Parathyroid adenoma (tissue), 2 donors: ENCODE measurements at regions not wholly inside any gene's neighbourhood (a gene's known extent, or its start where the extent isn't known, plus 50 kb on each side); places are given as distances from the start of the nearest gene placed in this dataset.

Source experiments
- H2AFZ ChIP-seq: fragments of 300-600 bp; sonication (generic); one replicate; pipeline ENCODE4 v1.7.0; 2017; ENCODE audit warnings: antibody characterized with exemption, mild to moderate bottlenecking
- H3K27ac ChIP-seq: fragments of 300-600 bp; sonication (generic); one replicate; pipeline ENCODE4 v1.7.0; 2017
- H3K27me3 ChIP-seq: fragments of 300-600 bp; sonication (generic); one replicate; pipeline ENCODE4 v1.7.0; 2017; ENCODE audit warnings: low read length; ENCODE audit not compliant: control insufficient read depth, insufficient read depth
- H3K36me3 ChIP-seq: fragments of 300-600 bp; sonication (generic); one replicate; pipeline ENCODE4 v1.7.0; 2017; ENCODE audit warnings: low read length; ENCODE audit not compliant: control insufficient read depth, insufficient read depth
- H3K4me1 ChIP-seq: fragments of 300-600 bp; sonication (generic); one replicate; pipeline ENCODE4 v1.7.0; 2017; ENCODE audit warnings: control low read depth
- H3K4me2 ChIP-seq: fragments of 300-600 bp; sonication (generic); one replicate; pipeline ENCODE4 v1.7.0; 2017; ENCODE audit warnings: low read length
- H3K4me3 ChIP-seq: fragments of 300-600 bp; sonication (generic); one replicate; pipeline ENCODE4 v1.7.0; 2017; ENCODE audit warnings: low read depth, low read length
- H3K79me2 ChIP-seq: fragments of 300-600 bp; sonication (generic); one replicate; pipeline ENCODE4 v1.7.0; 2017; ENCODE audit warnings: control low read depth
- H3K9ac ChIP-seq: fragments of 300-600 bp; sonication (generic); one replicate; pipeline ENCODE4 v1.7.0; 2017; ENCODE audit warnings: mild to moderate bottlenecking
- H3K9me3 ChIP-seq: fragments of 300-600 bp; sonication (generic); one replicate; pipeline ENCODE4 v1.7.0; 2017; ENCODE audit warnings: low read length; ENCODE audit not compliant: control insufficient read depth
- TF ChIP-seq, protein P1 (sequence below): fragments of 300-600 bp; sonication (generic); IDR thresholded peaks from one replicate; pipeline ENCODE4 v1.7.0; 2017; ENCODE audit warnings: antibody characterized with exemption, mild to moderate bottlenecking
- donor health status: primary hyperparathyroidism.

DNA sequence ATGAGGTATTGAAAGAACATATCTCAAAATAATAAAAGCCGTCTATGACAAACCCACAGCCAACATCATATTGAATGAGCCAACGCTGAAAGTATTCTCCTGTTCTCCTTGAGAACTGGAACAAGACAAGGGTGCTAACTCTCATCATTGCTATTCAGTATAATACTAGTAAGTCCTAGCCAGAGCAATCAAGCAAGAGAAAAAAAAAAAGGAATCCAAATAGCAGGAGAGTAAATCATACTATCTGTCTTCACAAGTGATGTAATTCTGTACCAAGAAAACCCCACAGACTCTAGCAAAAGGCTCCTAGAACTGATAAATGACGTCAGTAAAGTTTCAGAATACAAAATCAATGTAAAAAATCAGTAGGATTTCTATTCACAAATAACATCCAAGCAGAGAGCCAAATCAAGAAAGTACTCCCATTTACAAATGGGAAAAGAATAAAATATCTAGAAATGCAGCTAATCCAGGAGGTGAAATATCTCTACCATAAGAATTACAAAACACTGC lies 1632.8 kb downstream of the NCAM2 start:
- Histone ChIP-seq H3K4me3 (no peak overlapping the region), H3K4me2 (no peak overlapping the region), H3K9me3 (no peaks in the 10 kb centered on the region), H3K9ac (no peak overlapping the region), H3K4me1 (no peaks in the 10 kb centered on the region), H3K27me3 (no peaks in the 10 kb centered on the region), H3K79me2 (no peaks in the 10 kb centered on the region), H2AFZ (no peak overlapping the region), H3K27ac (no peak overlapping the region), H3K36me3 (no peaks in the 10 kb centered on the region)
- TF ChIP-seq, protein P1, sequence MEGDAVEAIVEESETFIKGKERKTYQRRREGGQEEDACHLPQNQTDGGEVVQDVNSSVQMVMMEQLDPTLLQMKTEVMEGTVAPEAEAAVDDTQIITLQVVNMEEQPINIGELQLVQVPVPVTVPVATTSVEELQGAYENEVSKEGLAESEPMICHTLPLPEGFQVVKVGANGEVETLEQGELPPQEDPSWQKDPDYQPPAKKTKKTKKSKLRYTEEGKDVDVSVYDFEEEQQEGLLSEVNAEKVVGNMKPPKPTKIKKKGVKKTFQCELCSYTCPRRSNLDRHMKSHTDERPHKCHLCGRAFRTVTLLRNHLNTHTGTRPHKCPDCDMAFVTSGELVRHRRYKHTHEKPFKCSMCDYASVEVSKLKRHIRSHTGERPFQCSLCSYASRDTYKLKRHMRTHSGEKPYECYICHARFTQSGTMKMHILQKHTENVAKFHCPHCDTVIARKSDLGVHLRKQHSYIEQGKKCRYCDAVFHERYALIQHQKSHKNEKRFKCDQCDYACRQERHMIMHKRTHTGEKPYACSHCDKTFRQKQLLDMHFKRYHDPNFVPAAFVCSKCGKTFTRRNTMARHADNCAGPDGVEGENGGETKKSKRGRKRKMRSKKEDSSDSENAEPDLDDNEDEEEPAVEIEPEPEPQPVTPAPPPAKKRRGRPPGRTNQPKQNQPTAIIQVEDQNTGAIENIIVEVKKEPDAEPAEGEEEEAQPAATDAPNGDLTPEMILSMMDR = no peak

DNA sequence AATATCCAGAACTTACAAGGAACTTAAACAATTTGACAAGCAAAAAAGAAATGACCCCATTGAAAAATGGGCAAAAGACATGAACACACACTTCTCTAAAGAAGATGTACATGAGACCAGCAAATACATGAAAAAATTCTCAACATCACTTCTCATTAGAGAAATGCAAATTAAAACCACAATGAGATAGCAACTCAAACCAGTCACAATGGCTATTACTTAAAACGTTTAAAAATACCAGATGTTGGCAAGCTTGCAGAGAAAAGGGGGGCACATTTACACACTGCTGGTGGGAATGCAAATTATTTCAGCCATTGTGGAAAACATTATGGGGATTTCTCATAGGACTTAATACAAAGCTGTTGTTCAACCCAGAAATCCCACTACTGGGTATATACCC lies 1634.0 kb downstream of the NCAM2 start:
- H3K9me3 ChIP-seq = no peaks in the 10 kb centered on the region
- H3K9ac ChIP-seq = no peak overlapping the region
- no peak overlapping the region for H3K4me2 ChIP-seq

DNA sequence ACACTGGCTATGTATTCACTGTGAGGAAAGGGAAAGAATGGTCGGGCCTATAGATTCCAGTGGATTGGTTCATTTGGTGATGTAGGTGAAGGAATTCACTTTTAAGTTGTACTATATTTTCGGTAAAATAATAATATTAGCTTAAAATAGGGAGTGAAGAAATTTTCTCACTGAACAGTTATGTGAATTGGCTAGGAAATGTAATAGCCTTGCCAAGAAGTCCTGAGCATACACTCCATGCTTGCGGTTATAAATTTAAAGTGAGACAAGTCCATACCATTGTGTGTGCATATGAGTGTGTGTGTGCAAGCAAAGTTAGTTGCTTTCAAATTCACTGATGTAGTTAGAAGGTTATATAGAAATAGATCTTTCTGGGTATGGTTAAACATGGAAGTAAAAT lies 1651.0 kb downstream of the NCAM2 start:
- TF ChIP-seq, protein P1 = no peak
- no peaks in the 10 kb centered on the region for H3K79me2 ChIP-seq
- H3K27me3 ChIP-seq = no peaks in the 10 kb centered on the region
- H3K4me2 ChIP-seq = no peak overlapping the region
- no peak overlapping the region for H3K27ac ChIP-seq
- H2AFZ ChIP-seq = no peak overlapping the region
- no peaks in the 10 kb centered on the region for H3K9me3 ChIP-seq
- H3K4me1 ChIP-seq = no peaks in the 10 kb centered on the region
- H3K9ac ChIP-seq = no peak overlapping the region
- H3K36me3 ChIP-seq = no peaks in the 10 kb centered on the region
- no peak overlapping the region for H3K4me3 ChIP-seq

More for the DNA sequence above, 1634.0 kb downstream of the NCAM2 start:
- H3K79me2 ChIP-seq = no peaks in the 10 kb centered on the region
- no peak overlapping the region for H2AFZ ChIP-seq
- H3K27me3 ChIP-seq = no peaks in the 10 kb centered on the region
- H3K4me1 ChIP-seq = no peaks in the 10 kb centered on the region
- no peak overlapping the region for H3K27ac ChIP-seq
- H3K36me3 ChIP-seq = no peaks in the 10 kb centered on the region
- H3K4me3 ChIP-seq = no peak overlapping the region
- TF ChIP-seq, protein P1 = no peak

DNA sequence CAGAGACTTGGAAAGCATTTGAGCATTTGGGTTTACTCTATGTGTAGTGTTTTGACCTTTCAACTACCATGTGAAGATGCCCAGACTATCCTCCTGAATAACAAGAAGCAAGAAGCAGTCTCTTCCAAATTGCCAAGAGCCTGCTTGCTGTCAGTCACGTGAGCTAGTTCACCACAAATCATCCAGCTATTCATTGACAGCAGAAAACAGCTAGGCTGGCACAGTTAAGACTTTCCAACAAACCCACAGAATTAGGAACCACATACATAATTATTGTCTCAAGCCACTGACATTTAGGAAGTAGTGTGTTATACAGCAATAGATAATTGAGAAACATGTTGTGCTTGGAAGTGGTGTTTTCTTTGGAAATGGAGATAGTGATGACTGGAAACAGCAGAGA lies 1652.0 kb downstream of the NCAM2 start:
- H3K4me2 ChIP-seq = no peak overlapping the region
- H3K4me3 ChIP-seq = no peak overlapping the region
- H3K27me3 ChIP-seq = no peaks in the 10 kb centered on the region
- no peaks in the 10 kb centered on the region for H3K9me3 ChIP-seq
- H3K27ac ChIP-seq = no peak overlapping the region
- TF ChIP-seq, protein P1 = no peak
- H3K4me1 ChIP-seq = no peaks in the 10 kb centered on the region
- no peak overlapping the region for H3K9ac ChIP-seq
- H3K36me3 ChIP-seq = no peaks in the 10 kb centered on the region
- no peak overlapping the region for H2AFZ ChIP-seq
- no peaks in the 10 kb centered on the region for H3K79me2 ChIP-seq

DNA sequence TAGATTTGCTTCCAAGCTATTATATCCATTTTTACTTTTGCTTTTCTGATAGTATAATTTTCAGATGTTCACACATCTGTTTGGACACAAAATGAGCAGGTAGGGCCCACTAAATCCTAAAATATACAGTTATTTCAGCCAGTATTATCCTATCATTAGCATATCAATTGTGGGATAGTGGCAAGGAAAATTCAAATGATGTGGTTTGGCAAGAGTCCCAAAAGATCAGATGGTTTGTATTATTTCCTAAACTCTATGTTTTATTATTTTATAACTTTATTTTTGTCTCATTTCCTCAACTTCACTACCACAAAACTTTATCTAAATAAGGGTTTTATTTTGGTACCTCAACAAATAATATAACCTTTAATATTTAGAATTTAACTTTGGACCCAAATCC lies 1659.6 kb downstream of the NCAM2 start:
- no peaks in the 10 kb centered on the region for H3K79me2 ChIP-seq
- H3K4me3 ChIP-seq = no peak overlapping the region
- no peak overlapping the region for H3K27ac ChIP-seq
- no peaks in the 10 kb centered on the region for H3K27me3 ChIP-seq
- no peaks in the 10 kb centered on the region for H3K9me3 ChIP-seq
- H2AFZ ChIP-seq = no peak overlapping the region
- H3K4me1 ChIP-seq = no peaks in the 10 kb centered on the region
- H3K9ac ChIP-seq = no peak overlapping the region
- TF ChIP-seq, protein P1 = no peak
- H3K36me3 ChIP-seq = no peaks in the 10 kb centered on the region
- H3K4me2 ChIP-seq = no peak overlapping the region
